BE2C (cell line): ENCODE measurements at regions not wholly inside any gene's neighbourhood (a gene's known extent, or its start where the extent isn't known, plus 50 kb on each side); places are given as distances from the start of the nearest gene placed in this dataset.

Experiments
- DNase-seq: peaks from one replicate; pipeline ENCODE4 v3.0.0-alpha.2; 2020
- H3K27me3 ChIP-seq: fragments of 250-450 bp; sonication (Bioruptor Pico); 2 replicates; pipeline ENCODE4 v1.5.1; 2020; ENCODE audit warnings: mild to moderate bottlenecking
- H3K36me3 ChIP-seq: fragments of 250-450 bp; sonication (Bioruptor Pico); 2 replicates; pipeline ENCODE4 v1.5.1; 2020; ENCODE audit warnings: mild to moderate bottlenecking
- H3K4me1 ChIP-seq: fragments of 250-450 bp; sonication (Bioruptor Pico); 2 replicates; pipeline ENCODE4 v1.5.1; 2020
- H3K4me3 ChIP-seq: 2 replicates; pipeline ENCODE4 v1.5.1; 2011; ENCODE audit warnings: low read depth, low read length
- H3K9me3 ChIP-seq: fragments of 250-450 bp; sonication (Bioruptor Pico); 2 replicates; pipeline ENCODE4 v1.5.1; 2020
- CTCF ChIP-seq: IDR thresholded peaks from 2 replicates; pipeline ENCODE4 v1.5.1; 2012; ENCODE audit warnings: mild to moderate bottlenecking, low read depth, low read length

GRCh38 chr14:89618811-89619551 lies 201.9 kb upstream of the FOXN3 start:
- no peaks in the 10 kb centered on the region for H3K9me3 ChIP-seq
- no peaks in the 10 kb centered on the region for H3K36me3 ChIP-seq
- TF ChIP-seq CTCF = no peak
- peak overlapping the region; percentile 71 for H3K4me3 ChIP-seq
- peaks cover 5% of the 10 kb centered on the region; the same call in 1 of the 2 replicates for H3K4me1 ChIP-seq
- H3K27me3 ChIP-seq = no peaks in the 10 kb centered on the region
- peak; percentile 86 for DNase-seq

GRCh38 chr14:89618330-89618708 lies 201.3 kb upstream of the FOXN3 start:
- H3K9me3 ChIP-seq = no peaks in the 10 kb centered on the region
- DNase-seq = no peak
- H3K27me3 ChIP-seq = no peaks in the 10 kb centered on the region
- no peaks in the 10 kb centered on the region for H3K36me3 ChIP-seq
- H3K4me1 ChIP-seq = peaks cover 5% of the 10 kb centered on the region; the same call in 1 of the 2 replicates
- peak overlapping the region; percentile 71 for H3K4me3 ChIP-seq
- TF ChIP-seq CTCF = no peak

DNA sequence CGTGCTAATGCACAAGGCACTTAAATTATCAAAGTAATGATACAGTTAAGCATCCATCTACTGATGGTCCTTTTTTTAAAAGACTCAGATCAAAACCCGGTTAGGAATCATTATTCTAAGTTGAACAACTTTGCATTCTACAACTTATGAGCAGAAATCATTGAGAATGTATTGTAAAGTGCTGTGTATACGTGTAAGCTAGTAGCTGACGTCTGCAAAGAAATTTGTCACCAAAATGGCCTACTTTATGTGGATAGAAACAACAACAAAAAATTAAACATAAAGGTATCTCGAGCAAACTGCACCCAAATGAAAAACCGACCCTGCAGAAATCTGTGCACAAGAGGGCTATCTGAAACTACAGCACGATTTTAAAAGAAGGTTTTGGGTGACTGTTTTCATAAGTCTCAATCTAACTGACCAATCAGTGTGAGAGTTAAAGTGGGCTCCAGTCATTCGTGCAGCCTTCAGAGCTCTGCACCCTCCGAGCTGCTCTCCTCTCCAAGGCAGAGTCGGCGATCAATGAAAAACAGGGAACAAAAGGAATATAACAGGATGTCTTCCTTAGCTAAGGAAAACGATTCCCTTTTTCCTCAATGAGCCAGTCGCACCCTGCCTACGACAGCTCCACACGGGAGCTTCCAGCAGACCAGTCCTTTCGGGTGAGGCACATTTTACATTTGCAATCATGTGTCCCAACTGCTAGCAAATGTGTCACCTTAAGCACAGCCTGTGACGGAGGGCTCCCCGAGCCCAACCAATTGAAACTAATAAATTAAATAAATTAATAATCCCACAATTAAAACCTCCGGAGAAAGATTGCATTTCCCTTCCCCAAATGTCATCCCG lies 200.7 kb upstream of the FOXN3 start:
- H3K4me3 ChIP-seq = peak overlapping the region; percentile 71
- TF ChIP-seq CTCF = no peak
- H3K4me1 ChIP-seq = peaks cover 5% of the 10 kb centered on the region; the same call in 1 of the 2 replicates
- no peaks in the 10 kb centered on the region for H3K27me3 ChIP-seq
- no peaks in the 10 kb centered on the region for H3K36me3 ChIP-seq
- DNase-seq = peak; percentile 35
- no peaks in the 10 kb centered on the region for H3K9me3 ChIP-seq

GRCh38 chr14:89616852-89617341 lies 199.9 kb upstream of the FOXN3 start:
- Histone ChIP-seq H3K36me3 (no peaks in the 10 kb centered on the region), H3K27me3 (no peaks in the 10 kb centered on the region), H3K9me3 (no peaks in the 10 kb centered on the region), H3K4me3 (peak overlapping the region; percentile 71), H3K4me1 (peaks cover 5% of the 10 kb centered on the region; the same call in 1 of the 2 replicates)
- TF ChIP-seq CTCF = no peak
- no peak for DNase-seq

GRCh38 chr14:89616425-89616824 lies 199.4 kb upstream of the FOXN3 start:
- no peak overlapping the region for H3K4me3 ChIP-seq
- no peaks in the 10 kb centered on the region for H3K36me3 ChIP-seq
- peaks cover 5% of the 10 kb centered on the region; the same call in 1 of the 2 replicates for H3K4me1 ChIP-seq

More at GRCh38 chr14:89616425-89616824, 199.4 kb upstream of the FOXN3 start:
- no peak for DNase-seq
- TF ChIP-seq CTCF = no peak
- Histone ChIP-seq H3K9me3 (no peaks in the 10 kb centered on the region), H3K27me3 (no peaks in the 10 kb centered on the region)
